ENCODE measurements at regions not wholly inside any gene's neighbourhood (a gene's known extent, or its start where the extent isn't known, plus 50 kb on each side); places are given as distances from the start of the nearest gene placed in this dataset.

DNA sequence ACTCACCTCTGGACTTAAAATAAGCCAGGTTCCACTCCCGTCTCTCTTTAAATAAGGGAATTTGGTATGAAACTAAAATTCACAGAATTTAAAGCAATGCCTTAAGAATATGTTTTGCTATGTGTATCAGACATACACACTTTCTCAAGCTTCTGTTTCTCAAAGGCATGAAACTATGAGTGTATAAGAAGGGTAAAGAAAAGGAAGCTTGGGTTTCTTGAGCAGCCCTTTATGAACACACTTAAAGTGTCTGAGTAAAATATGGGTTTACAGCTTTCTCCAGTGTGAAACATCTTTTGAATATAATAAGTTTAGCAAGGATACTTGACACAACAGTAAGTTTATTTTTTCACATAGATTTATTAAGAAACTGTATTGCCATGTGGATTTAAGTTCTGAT is 370.5 kb downstream of the TMA16 start:
- TF ChIP-seq POLR2AphosphoS5 (IDR thresholded peaks at IDR 0.05; ENCODE audit: insufficient read depth in 1 of 2, low read depth in 1 of 2) (no peak), CTCF (IDR thresholded peaks at IDR 0.05) (no peak), POLR2A (IDR thresholded peaks at IDR 0.05) (no peak)

All from vagina (tissue), 2 donors.